Body of pancreas (tissue), 4 donors: ENCODE measurements at regions not wholly inside any gene's neighbourhood (a gene's known extent, or its start where the extent isn't known, plus 50 kb on each side); places are given as distances from the start of the nearest gene placed in this dataset.
A peak's percentile ranks its signal among the peaks of the same experiment; 100 is the strongest.
"Not testable (repeated sequence)": the region's sequence is repeated elsewhere in the genome, so short reads cannot be mapped to it uniquely, and the experiment has no call there.

Source experiments
- ATAC-seq: fragments of 150-250 bp; one replicate; pipeline ENCODE4 v1.9.1; 2016
- DNase-seq, 4 donors: peaks; one replicate each; pipeline ENCODE4 v3.0.0-alpha.2; 2019
- H3K27ac ChIP-seq, 4 donors: fragments of 200-600 bp; sonication (generic); 1 replicate in 3 of 4; 2 replicates in 1 of 4; pipeline versions ENCODE4 v1.5.1 to v1.6.1; 2016 to 2019; ENCODE audit warnings: mild to moderate bottlenecking in 1 of 4, mixed read lengths in 1 of 4, moderate library complexity in 1 of 4
- H3K27me3 ChIP-seq, 2 donors: fragments of 200-600 bp; sonication (generic); one replicate each; pipeline ENCODE4 v1.6.0; 2016; ENCODE audit warnings: mild to moderate bottlenecking in 1 of 2
- H3K36me3 ChIP-seq, 2 donors: fragments of 200-600 bp; sonication (generic); replicated peaks in 1 of 2; 2 replicates each; pipeline ENCODE4 v1.5.1; 2016; ENCODE audit warnings: low read depth in 2 of 2; ENCODE audit not compliant: insufficient read depth in 1 of 2
- H3K4me1 ChIP-seq: fragments of 200-600 bp; sonication (generic); one replicate; pipeline ENCODE4 v1.6.0; 2016
- H3K4me3 ChIP-seq, 2 donors: fragments of 200-600 bp; sonication (generic); 1 replicate in 1 of 2; 2 replicates in 1 of 2; pipeline ENCODE4 v1.5.1; 2016 to 2019
- H3K9me3 ChIP-seq, 3 donors: fragments of 200-600 bp; sonication (generic); 1 replicate in 2 of 3; 2 replicates in 1 of 3; pipeline ENCODE4 v1.5.1; 2016
- CTCF ChIP-seq, 7 experiments: fragments of 450-650 bp in 4 of 7; fragments of 200-600 bp in 3 of 7; sonication (generic) in 3 of 7; IDR thresholded peaks; one replicate each; pipeline ENCODE4 v1.5.1; 2016 to 2019; ENCODE audit warnings: antibody characterized with exemption in 7 of 7
- POLR2A ChIP-seq, 3 donors: fragments of 450-650 bp; IDR thresholded peaks; one replicate each; pipeline ENCODE4 v1.6.1; 2016; ENCODE audit warnings: antibody characterized with exemption in 3 of 3, mild to moderate bottlenecking in 2 of 3
- WGBS, 2 donors: methylation state at CpG; one replicate each; pipeline ENCODE4 v1.1.5; 2017; 5-methylcytosine and 5-hydroxymethylcytosine counted together
- intact Hi-C: fragments of 100-400 bp; cut with DNase I; formaldehyde crosslinking; loops from one replicate; pipeline ENCODE4 v1.15.1; 2023

- Histone ChIP-seq H3K4me1 (peaks cover 12% of the 10 kb centered on the region), H3K9me3 (no peaks in the 10 kb centered on the region), H3K4me3 (no peak overlapping the region), H3K27ac (no peak overlapping the region), H3K36me3 (no peaks in the 10 kb centered on the region), H3K27me3 (no peaks in the 10 kb centered on the region)
- intact Hi-C loops, result no loop called here
- WGBS, 2 donors, result 72 to 77% methylated on average over 4 to 9 of the region's 9 CpGs
- ATAC-seq, result no peak
- DNase-seq, result no peak
- TF ChIP-seq POLR2A (IDR thresholded peaks at IDR 0.05) (no peak), CTCF (IDR thresholded peaks at IDR 0.05) (no peak)
These were observed 65.5 kb downstream of the RPUSD4 start for GRCh38 chr11:126145954-126146353.

- H3K9me3 ChIP-seq, DNase-seq, H3K27me3 ChIP-seq, intact Hi-C loops, H3K27ac ChIP-seq, H3K4me3 ChIP-seq, H3K36me3 ChIP-seq, ATAC-seq: not testable (repeated sequence)
- 82 to 85% methylated on average over 2 of the region's 2 CpGs for WGBS, 2 donors
- H3K4me1 ChIP-seq, result peaks cover 27% of the 10 kb centered on the region
These were observed 68.0 kb downstream of the RPUSD4 start for GRCh38 chr11:126143491-126143890.

- Histone ChIP-seq H3K36me3 (no peaks in the 10 kb centered on the region), H3K4me3 (no peak overlapping the region), H3K4me1 (peaks cover 19% of the 10 kb centered on the region), H3K9me3 (no peaks in the 10 kb centered on the region), H3K27ac (no peak overlapping the region), H3K27me3 (no peaks in the 10 kb centered on the region)
- WGBS, 2 donors, result 38 to 50% methylated on average over 7 of the region's 7 CpGs
- intact Hi-C loops, result no loop called here
- TF ChIP-seq POLR2A (IDR thresholded peaks at IDR 0.05), result no peak
- TF ChIP-seq CTCF (IDR thresholded peaks at IDR 0.05), result no peak
- no peak for ATAC-seq
- peak; percentile 27 to 61 (median 52) for DNase-seq
These were observed 70.5 kb downstream of the RPUSD4 start for GRCh38 chr11:126140926-126141280.

- peaks cover 22% of the 10 kb centered on the region for H3K4me1 ChIP-seq
These were observed 71.1 kb downstream of the RPUSD4 start for GRCh38 chr11:126140201-126140925.

More at GRCh38 chr11:126140201-126140925, 71.1 kb downstream of the RPUSD4 start:
- TF ChIP-seq POLR2A (IDR thresholded peaks at IDR 0.05) (no peak), CTCF (IDR thresholded peaks at IDR 0.05) (no peak)
- Histone ChIP-seq H3K27me3 (no peaks in the 10 kb centered on the region), H3K9me3 (no peaks in the 10 kb centered on the region), H3K27ac (no peak overlapping the region), H3K4me3 (no peak overlapping the region), H3K36me3 (no peaks in the 10 kb centered on the region)
- intact Hi-C loops, result no loop called here
- 74 to 76% methylated on average over 8 to 9 of the region's 9 CpGs for WGBS, 2 donors
- ATAC-seq, result no peak
- no peak for DNase-seq
